22Rv1 (cell line): ENCODE measurements at regions not wholly inside any gene's neighbourhood (a gene's known extent, or its start where the extent isn't known, plus 50 kb on each side); places are given as distances from the start of the nearest gene placed in this dataset.

ENCODE experiments used
- CTCF ChIP-seq: fragments of 450-650 bp; IDR thresholded peaks from 2 replicates; pipeline ENCODE4 v1.5.1; 2017; ENCODE audit warnings: mild to moderate bottlenecking
- ZFX ChIP-seq: fragments of 450-650 bp; IDR thresholded peaks from 2 replicates; pipeline ENCODE4 v1.6.1; 2017; ENCODE audit warnings: antibody characterized with exemption, borderline replicate concordance

DNA sequence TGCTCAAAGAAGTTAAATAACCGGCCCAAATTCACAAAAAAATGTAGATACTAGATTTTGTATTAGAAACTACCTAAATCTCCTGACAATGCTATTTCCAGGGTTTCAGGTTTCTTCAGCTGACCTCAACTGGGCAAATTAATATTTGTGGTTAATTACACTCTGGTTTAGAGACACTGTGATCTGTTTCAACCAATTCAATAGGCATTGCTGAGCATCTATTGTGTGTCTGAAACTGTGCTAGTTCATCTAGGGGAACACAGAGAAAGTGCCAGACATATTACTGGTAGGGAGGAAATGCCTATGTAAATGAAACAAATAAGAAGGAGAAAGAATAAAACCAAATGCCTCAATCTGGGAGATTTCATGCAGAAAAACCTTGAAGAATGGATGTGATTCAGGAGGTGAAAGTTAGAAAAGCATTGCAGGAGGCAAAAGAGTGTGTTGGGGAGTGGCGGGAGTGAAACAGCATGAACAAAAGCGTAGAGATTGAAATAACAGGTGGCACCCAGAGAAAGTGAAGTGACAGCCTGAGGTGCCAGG, 51.3 kb upstream of the IVNS1ABP start:
- no peak for TF ChIP-seq CTCF
- no peak for TF ChIP-seq ZFX
